BLaER1 treated with 17β-estradiol and CSF1 and Interleukin-3, amounts not matched to agents 10 nM and 100 nM (cell line): ENCODE measurements at regions not wholly inside any gene's neighbourhood (a gene's known extent, or its start where the extent isn't known, plus 50 kb on each side); places are given as distances from the start of the nearest gene placed in this dataset.
"Not testable (repeated sequence)": the region's sequence is repeated elsewhere in the genome, so short reads cannot be mapped to it uniquely, and the experiment has no call there.

ENCODE experiments used
- H3K27ac ChIP-seq, 11 experiments: shearing (Covaris generic); formaldehyde crosslinking; 2 replicates each; pipeline ENCODE4 v1.8.1; 2022
- H3K27me3 ChIP-seq, 11 experiments: shearing (Covaris generic); formaldehyde crosslinking; 2 replicates each; pipeline ENCODE4 v1.8.1; 2022
- H3K36me3 ChIP-seq, 11 experiments: shearing (Covaris generic); formaldehyde crosslinking; 2 replicates each; pipeline ENCODE4 v1.8.1; 2022
- H3K4me1 ChIP-seq, 10 experiments: shearing (Covaris generic); formaldehyde crosslinking; 2 replicates each; pipeline ENCODE4 v1.8.1; 2022
- H3K4me2 ChIP-seq, 11 experiments: shearing (Covaris generic); formaldehyde crosslinking; 2 replicates each; pipeline ENCODE4 v1.8.1; 2022
- H3K4me3 ChIP-seq, 10 experiments: shearing (Covaris generic); formaldehyde crosslinking; 2 replicates each; pipeline ENCODE4 v1.8.1; 2022
- H3K9ac ChIP-seq, 11 experiments: shearing (Covaris generic); formaldehyde crosslinking; 2 replicates each; pipeline ENCODE4 v1.8.1; 2022
- H3K9me3 ChIP-seq, 11 experiments: shearing (Covaris generic); formaldehyde crosslinking; replicated peaks in 1 of 11; 2 replicates each; pipeline ENCODE4 v1.8.1; 2022
- H4K20me1 ChIP-seq, 11 experiments: shearing (Covaris generic); formaldehyde crosslinking; 2 replicates each; pipeline ENCODE4 v1.8.1; 2022
- Cebpa-rat ChIP-seq, 11 experiments: shearing (Covaris generic); IDR thresholded peaks; 2 replicates each; pipeline ENCODE4 v1.8.1; 2022

GRCh38 chr2:111670776-111671175, 213.2 kb downstream of the ANAPC1 start:
- Histone ChIP-seq H3K9me3 (peaks cover 0 to 35% (median 27%) of the 10 kb centered on the region in 11 experiments; a peak in 17 of 22 replicates), H3K27me3 (no peaks in the 10 kb centered on the region), H3K4me1 (peaks cover 38 to 68% (median 51%) of the 10 kb centered on the region in 10 experiments), H3K27ac (peak overlapping the region in 10 of 11 experiments; percentile 8 to 73 (median 52); a peak in 18 of 22 replicates), H3K9ac (peak overlapping the region in 4 of 11 experiments; percentile 7 to 61 (median 50); a peak in 8 of 22 replicates), H3K36me3 (no peaks in the 10 kb centered on the region), H3K4me2 (peak overlapping the region; percentile 63 to 85 (median 74)), H4K20me1 (no peaks in the 10 kb centered on the region), H3K4me3 (no peak overlapping the region)
- no peak for TF ChIP-seq Cebpa-rat (IDR thresholded peaks at IDR 0.05)

GRCh38 chr2:111671426-111672150, 212.4 kb downstream of the ANAPC1 start:
- no peak for TF ChIP-seq Cebpa-rat (IDR thresholded peaks at IDR 0.05)
- H3K27ac ChIP-seq: peak overlapping the region; percentile 19 to 73 (median 54); a peak in 19 of 22 replicates
- H4K20me1 ChIP-seq: no peaks in the 10 kb centered on the region
- H3K9ac ChIP-seq: peak overlapping the region in 4 of 11 experiments; percentile 9 to 44 (median 26); a peak in 4 of 22 replicates
- peaks cover 0 to 33% (median 27%) of the 10 kb centered on the region in 11 experiments; a peak in 17 of 22 replicates for H3K9me3 ChIP-seq
- H3K36me3 ChIP-seq: no peaks in the 10 kb centered on the region
- H3K4me3 ChIP-seq: 0 out of 20 replicates have a peak overlapping the region, but pooled peaks of 1 of the 10 experiments have one; percentile 10
- H3K27me3 ChIP-seq: no peaks in the 10 kb centered on the region
- peaks cover 41 to 76% (median 59%) of the 10 kb centered on the region in 10 experiments for H3K4me1 ChIP-seq
- peak overlapping the region; percentile 63 to 85 (median 74) for H3K4me2 ChIP-seq

- H4K20me1 ChIP-seq, H3K36me3 ChIP-seq, H3K9ac ChIP-seq, H3K4me2 ChIP-seq, H3K27ac ChIP-seq, H3K27me3 ChIP-seq, H3K4me3 ChIP-seq: not testable (repeated sequence)
- peaks cover 52 to 85% (median 69%) of the 10 kb centered on the region in 10 experiments for H3K4me1 ChIP-seq
- peaks cover 0 to 30% (median 20%) of the 10 kb centered on the region in 11 experiments; a peak in 17 of 22 replicates for H3K9me3 ChIP-seq
Measured at GRCh38 chr2:111672641-111673040, 211.4 kb downstream of the ANAPC1 start.

- Histone ChIP-seq H3K4me3 (no peak overlapping the region), H3K36me3 (no peaks in the 10 kb centered on the region), H3K9me3 (peaks cover 0 to 21% (median 11%) of the 10 kb centered on the region in 11 experiments; a peak in 15 of 22 replicates), H3K27ac (peak overlapping the region in 1 of 11 experiments; percentile 37; a peak in 1 of 22 replicates), H4K20me1 (no peaks in the 10 kb centered on the region), H3K27me3 (no peaks in the 10 kb centered on the region), H3K4me1 (peaks cover 60 to 85% (median 74%) of the 10 kb centered on the region in 10 experiments), H3K4me2 (peak overlapping the region in 6 of 11 experiments; percentile 10 to 54 (median 30); a peak in 7 of 22 replicates), H3K9ac (peak overlapping the region in 1 of 11 experiments; percentile 33; a peak in 1 of 22 replicates)
- no peak for TF ChIP-seq Cebpa-rat (IDR thresholded peaks at IDR 0.05)
Measured at GRCh38 chr2:111673526-111673925, 210.5 kb downstream of the ANAPC1 start.

- H3K9ac ChIP-seq: peak overlapping the region in 7 of 11 experiments; percentile 1 to 42 (median 25); a peak in 3 of 22 replicates
- no peak for TF ChIP-seq Cebpa-rat (IDR thresholded peaks at IDR 0.05)
- H3K4me3 ChIP-seq: no peak overlapping the region
- no peaks in the 10 kb centered on the region for H3K36me3 ChIP-seq
- H4K20me1 ChIP-seq: no peaks in the 10 kb centered on the region
- no peaks in the 10 kb centered on the region for H3K27me3 ChIP-seq
- H3K4me1 ChIP-seq: peaks cover 68 to 78% (median 74%) of the 10 kb centered on the region in 10 experiments
- peak overlapping the region in 10 of 11 experiments; percentile 17 to 87 (median 50); a peak in 17 of 22 replicates for H3K27ac ChIP-seq
- peaks cover 0 to 15% (median 7%) of the 10 kb centered on the region in 11 experiments; a peak in 12 of 22 replicates for H3K9me3 ChIP-seq
- peak overlapping the region; percentile 39 to 87 (median 62) for H3K4me2 ChIP-seq
Measured at GRCh38 chr2:111675419-111676194, 208.4 kb downstream of the ANAPC1 start.

GRCh38 chr2:111676291-111676822, 207.6 kb downstream of the ANAPC1 start:
- peak overlapping the region; percentile 41 to 87 (median 64) for H3K4me2 ChIP-seq
- no peak for TF ChIP-seq Cebpa-rat (IDR thresholded peaks at IDR 0.05)
- no peaks in the 10 kb centered on the region for H4K20me1 ChIP-seq
- H3K27ac ChIP-seq: peak overlapping the region in 10 of 11 experiments; percentile 37 to 87 (median 50); a peak in 17 of 22 replicates
- H3K9ac ChIP-seq: peak overlapping the region in 8 of 11 experiments; percentile 1 to 42 (median 23); a peak in 4 of 22 replicates
- H3K36me3 ChIP-seq: no peaks in the 10 kb centered on the region
- H3K9me3 ChIP-seq: peaks cover 0 to 19% (median 6%) of the 10 kb centered on the region in 11 experiments; a peak in 12 of 22 replicates
- H3K4me1 ChIP-seq: peaks cover 61 to 71% (median 66%) of the 10 kb centered on the region in 10 experiments
- H3K4me3 ChIP-seq: no peak overlapping the region
- no peaks in the 10 kb centered on the region for H3K27me3 ChIP-seq

GRCh38 chr2:111678161-111678560, 205.8 kb downstream of the ANAPC1 start:
- Histone ChIP-seq H3K4me1 (peaks cover 54 to 65% (median 60%) of the 10 kb centered on the region in 10 experiments), H4K20me1 (no peaks in the 10 kb centered on the region), H3K4me2 (peak overlapping the region; percentile 53 to 87 (median 71)), H3K27ac (peak overlapping the region in 10 of 11 experiments; percentile 20 to 87 (median 82); a peak in 20 of 22 replicates), H3K4me3 (no peak overlapping the region), H3K36me3 (no peaks in the 10 kb centered on the region), H3K9ac (peak overlapping the region in 9 of 11 experiments; percentile 7 to 75 (median 67); a peak in 12 of 22 replicates), H3K9me3 (peaks cover 0 to 22% (median 3%) of the 10 kb centered on the region in 11 experiments; a peak in 5 of 22 replicates), H3K27me3 (no peaks in the 10 kb centered on the region)
- no peak for TF ChIP-seq Cebpa-rat (IDR thresholded peaks at IDR 0.05)

- Histone ChIP-seq H3K4me3 (no peak overlapping the region), H3K27me3 (no peaks in the 10 kb centered on the region), H3K9ac (peak overlapping the region in 9 of 11 experiments; percentile 45 to 75 (median 68); a peak in 17 of 22 replicates), H3K4me2 (peak overlapping the region; percentile 53 to 87 (median 71)), H3K9me3 (peaks cover 0 to 23% (median 3%) of the 10 kb centered on the region in 11 experiments; a peak in 5 of 22 replicates), H3K27ac (peak overlapping the region; percentile 20 to 87 (median 82); a peak in 20 of 22 replicates), H3K36me3 (no peaks in the 10 kb centered on the region), H3K4me1 (peaks cover 54 to 63% (median 59%) of the 10 kb centered on the region in 10 experiments), H4K20me1 (no peaks in the 10 kb centered on the region)
- TF ChIP-seq Cebpa-rat (IDR thresholded peaks at IDR 0.05): no peak
Measured at GRCh38 chr2:111678651-111679050, 205.3 kb downstream of the ANAPC1 start.
